ENCODE measurements at regions not wholly inside any gene's neighbourhood (a gene's known extent, or its start where the extent isn't known, plus 50 kb on each side); places are given as distances from the start of the nearest gene placed in this dataset.

DNA sequence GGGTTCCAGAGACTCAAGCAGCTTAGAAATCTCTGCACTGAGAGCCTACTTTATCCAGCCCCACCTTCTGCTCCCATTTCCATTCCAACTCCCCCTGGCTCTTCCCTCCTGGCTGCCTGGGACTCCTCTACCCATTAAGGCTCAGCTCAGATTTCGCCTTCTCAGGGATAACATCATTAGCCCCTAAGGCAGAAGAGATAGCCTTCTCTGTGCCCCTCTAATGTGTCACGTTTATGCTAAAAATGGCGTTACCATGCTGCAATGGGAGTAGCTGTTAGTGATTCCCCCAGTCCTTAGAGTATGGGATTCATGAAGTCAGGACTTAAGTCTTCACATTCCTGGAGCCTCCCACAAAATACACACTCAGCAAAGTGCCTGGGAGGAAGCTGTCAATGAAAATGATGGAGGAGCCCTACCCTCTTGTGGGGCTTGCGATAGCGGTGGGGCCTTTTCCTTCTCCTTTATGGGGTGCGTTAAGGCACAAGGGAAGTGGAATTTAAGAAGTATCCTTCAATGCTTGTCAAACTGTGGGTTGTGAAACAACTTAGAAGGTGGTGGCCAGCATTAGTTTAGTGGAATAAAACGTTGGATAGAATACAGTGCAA is 144.7 kb upstream of the COPS8 start:
- DNase-seq (ENCODE audit: low spot score) (no peak), ATAC-seq (ENCODE audit: low FRiP score) (no peak)
- TF ChIP-seq, protein P1, sequence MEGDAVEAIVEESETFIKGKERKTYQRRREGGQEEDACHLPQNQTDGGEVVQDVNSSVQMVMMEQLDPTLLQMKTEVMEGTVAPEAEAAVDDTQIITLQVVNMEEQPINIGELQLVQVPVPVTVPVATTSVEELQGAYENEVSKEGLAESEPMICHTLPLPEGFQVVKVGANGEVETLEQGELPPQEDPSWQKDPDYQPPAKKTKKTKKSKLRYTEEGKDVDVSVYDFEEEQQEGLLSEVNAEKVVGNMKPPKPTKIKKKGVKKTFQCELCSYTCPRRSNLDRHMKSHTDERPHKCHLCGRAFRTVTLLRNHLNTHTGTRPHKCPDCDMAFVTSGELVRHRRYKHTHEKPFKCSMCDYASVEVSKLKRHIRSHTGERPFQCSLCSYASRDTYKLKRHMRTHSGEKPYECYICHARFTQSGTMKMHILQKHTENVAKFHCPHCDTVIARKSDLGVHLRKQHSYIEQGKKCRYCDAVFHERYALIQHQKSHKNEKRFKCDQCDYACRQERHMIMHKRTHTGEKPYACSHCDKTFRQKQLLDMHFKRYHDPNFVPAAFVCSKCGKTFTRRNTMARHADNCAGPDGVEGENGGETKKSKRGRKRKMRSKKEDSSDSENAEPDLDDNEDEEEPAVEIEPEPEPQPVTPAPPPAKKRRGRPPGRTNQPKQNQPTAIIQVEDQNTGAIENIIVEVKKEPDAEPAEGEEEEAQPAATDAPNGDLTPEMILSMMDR (IDR thresholded peaks at IDR 0.05): no peak

DNA sequence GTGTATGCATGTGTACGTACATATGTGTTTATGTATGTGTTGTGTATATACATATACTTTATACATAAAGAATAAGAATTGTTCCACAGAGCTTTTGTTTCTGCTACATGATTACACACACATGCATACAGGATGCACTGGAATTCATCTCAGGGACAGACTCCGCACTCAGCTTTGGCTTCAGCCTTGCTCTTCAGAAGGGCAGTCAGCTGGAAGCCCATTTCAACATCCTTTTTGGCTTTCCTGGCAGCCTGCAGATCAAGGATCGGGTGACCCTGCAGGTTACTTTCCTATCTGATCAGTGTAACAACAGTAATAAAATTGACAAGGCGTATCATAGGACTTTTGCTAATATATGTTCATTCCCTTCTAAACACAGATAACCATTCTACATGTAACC is 144.1 kb upstream of the COPS8 start:
- no peak for DNase-seq (ENCODE audit: low spot score)
- ATAC-seq (ENCODE audit: low FRiP score): no peak
- TF ChIP-seq, protein P1 (IDR thresholded peaks at IDR 0.05): no peak

DNA sequence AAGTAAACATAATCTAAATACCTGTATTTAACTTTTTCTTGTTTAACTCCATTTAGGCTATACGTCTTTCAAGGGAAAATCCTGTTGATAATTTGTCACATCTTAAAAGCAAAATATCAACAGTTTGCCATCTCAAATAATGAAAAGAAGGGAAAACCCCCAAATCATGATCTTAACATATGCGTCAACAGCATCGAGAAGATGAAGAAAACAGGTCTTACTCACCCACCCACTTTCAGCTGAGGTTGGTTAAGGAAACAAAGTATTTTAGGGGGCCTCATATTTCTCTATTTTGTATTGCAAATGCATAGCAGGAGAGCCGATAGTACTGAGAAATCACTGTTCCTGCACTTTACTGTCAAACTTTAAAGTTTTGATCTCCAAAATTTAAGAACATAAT is 143.1 kb upstream of the COPS8 start:
- TF ChIP-seq, protein P1 (IDR thresholded peaks at IDR 0.05): no peak
- DNase-seq (ENCODE audit: low spot score): no peak
- no peak for ATAC-seq (ENCODE audit: low FRiP score)

DNA sequence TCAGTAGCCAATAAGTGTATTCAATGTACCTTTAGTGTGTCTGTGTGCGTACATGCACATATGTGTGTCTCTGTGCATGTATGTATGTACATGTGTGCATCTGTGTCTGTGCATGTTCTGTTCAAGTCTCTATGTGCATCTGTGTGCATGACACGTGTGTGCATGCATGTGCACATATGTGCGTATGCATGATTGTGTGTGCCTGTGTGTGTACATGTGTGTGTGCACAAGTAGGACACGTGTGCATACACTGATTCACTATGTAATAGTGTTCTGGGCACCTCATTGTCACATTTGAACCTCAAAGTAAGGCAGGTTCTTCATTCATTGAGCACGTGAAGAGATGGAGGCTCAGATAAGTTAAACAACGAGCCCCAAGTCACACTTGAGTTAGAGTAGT is 142.6 kb upstream of the COPS8 start:
- DNase-seq (ENCODE audit: low spot score) (no peak), ATAC-seq (ENCODE audit: low FRiP score) (no peak)
- TF ChIP-seq, protein P1 (IDR thresholded peaks at IDR 0.05): no peak

DNA sequence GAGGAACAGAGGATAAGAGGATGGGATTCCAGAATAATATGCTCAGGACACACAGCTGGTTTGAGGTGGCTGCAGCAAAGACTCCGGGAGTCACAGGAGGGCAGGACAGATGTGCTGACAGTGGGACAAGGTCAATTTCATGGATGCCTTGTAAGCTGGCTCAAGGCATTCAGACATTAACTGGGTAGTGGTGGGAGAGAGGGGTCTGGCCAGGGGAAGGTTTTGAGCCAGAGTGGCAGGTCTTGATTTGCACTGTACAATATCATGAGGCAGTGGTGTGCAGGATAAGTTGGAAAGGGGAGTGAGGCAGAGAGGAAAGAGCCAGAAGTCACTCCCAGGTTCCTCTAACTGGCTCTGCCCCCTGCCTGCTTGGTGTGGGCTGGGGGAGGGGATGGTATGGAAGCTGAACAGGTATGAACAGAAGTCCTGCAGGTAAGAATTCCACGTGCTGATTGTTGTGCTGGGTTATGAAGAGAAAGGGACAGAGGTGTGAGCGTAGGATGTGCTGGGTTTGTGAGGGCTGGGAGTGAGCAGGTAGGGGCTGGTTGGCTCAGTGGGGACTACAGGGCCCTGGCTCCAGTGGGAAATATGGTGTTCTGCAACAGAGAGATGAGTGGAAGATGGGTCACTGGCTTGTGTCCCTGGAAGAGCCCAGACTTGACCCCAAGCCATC is 141.7 kb upstream of the COPS8 start:
- ATAC-seq (ENCODE audit: low FRiP score) (no peak), DNase-seq (ENCODE audit: low spot score) (no peak)
- TF ChIP-seq, protein P1 (IDR thresholded peaks at IDR 0.05): no peak

DNA sequence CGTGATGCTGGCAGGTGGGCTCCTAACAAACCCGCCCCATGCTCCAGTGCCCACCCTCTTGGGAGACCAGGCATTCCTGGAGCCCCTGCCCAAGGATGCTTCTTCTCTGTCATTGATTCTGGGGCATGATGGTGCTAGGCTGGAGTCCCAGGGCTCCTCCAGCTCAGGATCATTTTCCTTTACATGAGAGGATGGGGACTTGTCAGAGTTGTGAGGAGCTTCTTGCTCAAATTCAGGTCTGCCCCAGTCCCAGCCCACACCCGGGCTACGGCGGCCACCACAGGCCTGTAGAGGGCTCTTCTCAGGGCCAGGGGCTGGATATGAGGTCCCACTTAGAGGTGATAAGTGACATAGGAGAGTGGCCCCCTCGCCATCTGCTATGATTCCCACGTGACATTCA is 141.1 kb upstream of the COPS8 start:
- ATAC-seq (ENCODE audit: low FRiP score) (no peak), DNase-seq (ENCODE audit: low spot score) (no peak)
- TF ChIP-seq, protein P1 (IDR thresholded peaks at IDR 0.05): no peak

DNA sequence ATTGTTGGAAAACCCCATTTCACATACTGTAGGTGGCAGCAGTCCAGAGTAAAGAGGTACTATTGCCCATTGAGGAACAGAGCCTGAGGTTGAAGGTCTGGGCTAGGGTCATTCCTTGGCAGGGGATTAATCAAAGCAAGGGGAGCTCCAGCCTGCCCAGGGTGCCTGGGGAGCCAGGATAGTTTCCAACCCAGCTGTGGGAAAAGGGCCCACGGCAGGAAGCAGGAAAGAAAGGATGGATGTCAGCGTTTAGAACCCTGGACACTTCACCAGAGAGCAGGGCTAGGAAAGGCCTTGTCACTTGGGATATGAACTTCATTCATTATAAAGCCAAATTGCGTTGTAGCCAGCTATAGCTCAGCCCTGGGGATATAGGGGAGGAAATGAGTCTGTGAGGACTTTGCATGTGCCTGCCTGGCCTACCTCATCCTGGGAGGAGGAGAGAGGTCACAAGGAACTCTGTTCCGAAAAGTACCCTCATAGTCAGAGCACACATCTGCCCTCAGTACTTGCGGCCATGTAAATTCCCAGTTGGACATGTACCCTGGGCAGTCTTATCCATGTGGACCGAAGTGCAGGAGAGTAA is 140.2 kb upstream of the COPS8 start:
- no peak for DNase-seq (ENCODE audit: low spot score)
- TF ChIP-seq, protein P1 (IDR thresholded peaks at IDR 0.05): no peak
- no peak for ATAC-seq (ENCODE audit: low FRiP score)
